Vagina (tissue), 2 donors: ENCODE measurements at regions not wholly inside any gene's neighbourhood (a gene's known extent, or its start where the extent isn't known, plus 50 kb on each side); places are given as distances from the start of the nearest gene placed in this dataset.

Experiments used
- DNase-seq, 2 donors: peaks; one replicate each; pipeline ENCODE4 v3.0.0-alpha.2; 2017; ENCODE audit errors: extremely low spot score in 2 of 2
- H3K27ac ChIP-seq: fragments of 200-600 bp; sonication (generic); one replicate; pipeline ENCODE4 v1.5.1; 2019
- H3K27me3 ChIP-seq: fragments of 200-600 bp; sonication (generic); one replicate; pipeline ENCODE4 v1.5.1; 2019
- H3K36me3 ChIP-seq, 2 donors: fragments of 200-600 bp; sonication (generic); one replicate each; pipeline ENCODE4 v1.5.1; 2017 to 2019
- H3K4me1 ChIP-seq: fragments of 200-600 bp; sonication (generic); one replicate; pipeline ENCODE4 v1.5.1; 2019
- H3K4me3 ChIP-seq, 2 donors: fragments of 200-600 bp; sonication (generic); 1 replicate in 1 of 2; 2 replicates in 1 of 2; pipeline ENCODE4 v1.5.1; 2016 to 2019
- H3K9me3 ChIP-seq: fragments of 200-600 bp; sonication (generic); one replicate; pipeline ENCODE4 v1.5.1; 2019
- CTCF ChIP-seq, 3 experiments: fragments of 450-650 bp in 2 of 3; fragments of 200-600 bp in 1 of 3; sonication (generic) in 1 of 3; IDR thresholded peaks; one replicate each; pipeline ENCODE4 v1.5.1; 2017 to 2019; ENCODE audit warnings: antibody characterized with exemption in 3 of 3, mild to moderate bottlenecking in 2 of 3, moderate library complexity in 2 of 3
- POLR2A ChIP-seq, 2 donors: fragments of 450-650 bp; IDR thresholded peaks; one replicate each; pipeline ENCODE4 v1.6.1; 2017; ENCODE audit warnings: antibody characterized with exemption in 2 of 2, mild to moderate bottlenecking in 2 of 2, moderate library complexity in 2 of 2
- POLR2AphosphoS5 ChIP-seq, 2 donors: sonication (generic); formaldehyde crosslinking; IDR thresholded peaks; one replicate each; pipeline ENCODE4 v1.9.0; 2017; ENCODE audit warnings: antibody characterized with exemption in 2 of 2, mild to moderate bottlenecking in 2 of 2, low read depth in 1 of 2; ENCODE audit not compliant: insufficient read depth in 1 of 2
- intact Hi-C: fragments of 100-400 bp; cut with DNase I; formaldehyde crosslinking; loops from one replicate; pipeline ENCODE4 v1.15.1; 2023

GRCh38 chr9:96117398-96118080 lies 184.4 kb downstream of the HSD17B3 start:
- no peaks in the 10 kb centered on the region for H3K9me3 ChIP-seq
- peaks cover 8% of the 10 kb centered on the region for H3K4me1 ChIP-seq
- DNase-seq: no peak
- TF ChIP-seq POLR2A (IDR thresholded peaks at IDR 0.05): no peak
- no peak for TF ChIP-seq POLR2AphosphoS5 (IDR thresholded peaks at IDR 0.05; ENCODE audit: insufficient read depth in 1 of 2, low read depth in 1 of 2)
- no peaks in the 10 kb centered on the region for H3K36me3 ChIP-seq
- no peak overlapping the region for H3K4me3 ChIP-seq
- no peaks in the 10 kb centered on the region for H3K27me3 ChIP-seq
- H3K27ac ChIP-seq: no peak overlapping the region
- intact Hi-C loops: no loop called here

GRCh38 chr9:96116275-96117064 lies 185.5 kb downstream of the HSD17B3 start:
- no peak overlapping the region for H3K4me3 ChIP-seq

GRCh38 chr9:96115836-96116235 lies 186.1 kb downstream of the HSD17B3 start:
- H3K9me3 ChIP-seq: no peaks in the 10 kb centered on the region
- intact Hi-C loops: no loop called here
- H3K4me1 ChIP-seq: peaks cover 8% of the 10 kb centered on the region
- no peak overlapping the region for H3K27ac ChIP-seq
- TF ChIP-seq CTCF (IDR thresholded peaks at IDR 0.05) (no peak), POLR2AphosphoS5 (IDR thresholded peaks at IDR 0.05; ENCODE audit: insufficient read depth in 1 of 2, low read depth in 1 of 2) (no peak), POLR2A (IDR thresholded peaks at IDR 0.05) (no peak)
- no peaks in the 10 kb centered on the region for H3K36me3 ChIP-seq
- H3K27me3 ChIP-seq: no peaks in the 10 kb centered on the region
- H3K4me3 ChIP-seq: no peak overlapping the region
- DNase-seq: no peak

More at GRCh38 chr9:96116275-96117064, 185.5 kb downstream of the HSD17B3 start:
- no peaks in the 10 kb centered on the region for H3K27me3 ChIP-seq
- intact Hi-C loops: no loop called here
- H3K9me3 ChIP-seq: no peaks in the 10 kb centered on the region
- no peak overlapping the region for H3K27ac ChIP-seq
- H3K36me3 ChIP-seq: no peaks in the 10 kb centered on the region
- peaks cover 8% of the 10 kb centered on the region for H3K4me1 ChIP-seq
- peak in 1 of 2 donors; percentile 40 for TF ChIP-seq POLR2AphosphoS5 (IDR thresholded peaks at IDR 0.05; ENCODE audit: insufficient read depth in 1 of 2, low read depth in 1 of 2)
- no peak for TF ChIP-seq POLR2A (IDR thresholded peaks at IDR 0.05)
- no peak for TF ChIP-seq CTCF (IDR thresholded peaks at IDR 0.05)
- no peak for DNase-seq

GRCh38 chr9:96113032-96113431 lies 188.9 kb downstream of the HSD17B3 start:
- TF ChIP-seq POLR2A (IDR thresholded peaks at IDR 0.05) (no peak), CTCF (IDR thresholded peaks at IDR 0.05) (no peak), POLR2AphosphoS5 (IDR thresholded peaks at IDR 0.05; ENCODE audit: insufficient read depth in 1 of 2, low read depth in 1 of 2) (no peak)
- Histone ChIP-seq H3K4me1 (peaks cover 8% of the 10 kb centered on the region), H3K27ac (no peak overlapping the region), H3K27me3 (no peaks in the 10 kb centered on the region), H3K36me3 (no peaks in the 10 kb centered on the region), H3K9me3 (no peaks in the 10 kb centered on the region), H3K4me3 (no peak overlapping the region)
- intact Hi-C loops: no loop called here
- no peak for DNase-seq

- intact Hi-C loops: no loop called here
- H3K9me3 ChIP-seq: peaks cover 9% of the 10 kb centered on the region
- no peak overlapping the region for H3K4me3 ChIP-seq
- TF ChIP-seq POLR2A (IDR thresholded peaks at IDR 0.05) (no peak), CTCF (IDR thresholded peaks at IDR 0.05) (no peak), POLR2AphosphoS5 (IDR thresholded peaks at IDR 0.05; ENCODE audit: insufficient read depth in 1 of 2, low read depth in 1 of 2) (no peak)
- no peaks in the 10 kb centered on the region for H3K36me3 ChIP-seq
- no peak overlapping the region for H3K27ac ChIP-seq
- no peaks in the 10 kb centered on the region for H3K4me1 ChIP-seq
- DNase-seq: no peak
- no peaks in the 10 kb centered on the region for H3K27me3 ChIP-seq
Observed at GRCh38 chr9:96109680-96110351, 192.2 kb downstream of the HSD17B3 start.
